ENCODE measurements at regions not wholly inside any gene's neighbourhood (a gene's known extent, or its start where the extent isn't known, plus 50 kb on each side); places are given as distances from the start of the nearest gene placed in this dataset.
"Not testable (repeated sequence)": the region's sequence is repeated elsewhere in the genome, so short reads cannot be mapped to it uniquely, and the experiment has no call there.

- intact Hi-C loops (cut with DNase I; ENCODE audit: low total_unique reads), result no loop called here
- 55% methylated on average over 6 of the region's 6 CpGs; no CpG with 5 or more reads in 1 of the 2 donors for WGBS, 2 donors (ENCODE audit: low coverage in 1 of 2)
- in situ Hi-C loops (cut with MboI; ENCODE audit: low pct_ligation_motif_present in 1 of 4, low pct_unique_long_range_greater_than_20kb in 1 of 4, low sequenced_read_pairs in 3 of 4), result no loop called here
- Histone ChIP-seq H3K27ac (no peak overlapping the region), H3K4me3 (no peak overlapping the region), H3K36me3 (no peaks in the 10 kb centered on the region), H3K4me1 (peaks cover 0 to 5% (median 3%) of the 10 kb centered on the region in 4 donors), H3K27me3 (no peaks in the 10 kb centered on the region), H3K9me3 (no peaks in the 10 kb centered on the region)
- peak; percentile 74 for DNase-seq
- TF ChIP-seq EP300 (IDR thresholded peaks at IDR 0.05; ENCODE audit: low read depth) (no peak), POLR2AphosphoS5 (IDR thresholded peaks at IDR 0.05) (no peak), POLR2A (IDR thresholded peaks at IDR 0.05) (no peak), CTCF (IDR thresholded peaks at IDR 0.05) (no peak)
Measured at GRCh38 chrX:9374555-9374954, 90.3 kb upstream of the TBL1X start.

GRCh38 chrX:9376111-9376510, 88.7 kb upstream of the TBL1X start:
- H3K9me3 ChIP-seq, result no peaks in the 10 kb centered on the region
- H3K4me3 ChIP-seq, result no peak overlapping the region
- WGBS, 2 donors (ENCODE audit: low coverage in 1 of 2), result 90 to 100% methylated on average over 2 to 4 of the region's 4 CpGs
- no peak overlapping the region for H3K27ac ChIP-seq
- DNase-seq, result no peak
- intact Hi-C loops (cut with DNase I; ENCODE audit: low total_unique reads) (no loop called here), in situ Hi-C loops (cut with MboI; ENCODE audit: low pct_ligation_motif_present in 1 of 4, low pct_unique_long_range_greater_than_20kb in 1 of 4, low sequenced_read_pairs in 3 of 4) (no loop called here)
- peaks cover 0 to 7% (median 5%) of the 10 kb centered on the region in 4 donors for H3K4me1 ChIP-seq
- H3K27me3 ChIP-seq, result no peaks in the 10 kb centered on the region
- no peaks in the 10 kb centered on the region for H3K36me3 ChIP-seq
- TF ChIP-seq EP300 (IDR thresholded peaks at IDR 0.05; ENCODE audit: low read depth) (no peak), POLR2A (IDR thresholded peaks at IDR 0.05) (no peak), POLR2AphosphoS5 (IDR thresholded peaks at IDR 0.05) (no peak), CTCF (IDR thresholded peaks at IDR 0.05) (no peak)

GRCh38 chrX:9377216-9377615, 87.6 kb upstream of the TBL1X start:
- H3K4me3 ChIP-seq; H3K4me1 ChIP-seq; DNase-seq; H3K36me3 ChIP-seq; intact Hi-C loops (cut with DNase I; ENCODE audit: low total_unique reads); H3K27ac ChIP-seq; in situ Hi-C loops (cut with MboI; ENCODE audit: low pct_ligation_motif_present in 1 of 4, low pct_unique_long_range_greater_than_20kb in 1 of 4, low sequenced_read_pairs in 3 of 4); H3K9me3 ChIP-seq; H3K27me3 ChIP-seq: not testable (repeated sequence)
- 84% methylated on average over 3 of the region's 3 CpGs; no CpG with 5 or more reads in 1 of the 2 donors for WGBS, 2 donors (ENCODE audit: low coverage in 1 of 2)

- no peak overlapping the region for H3K4me3 ChIP-seq
- H3K27ac ChIP-seq, result peak overlapping the region in 3 of 4 donors; percentile 16 to 51 (median 35)
- H3K27me3 ChIP-seq, result no peaks in the 10 kb centered on the region
- intact Hi-C loops (cut with DNase I; ENCODE audit: low total_unique reads), result no loop called here
- in situ Hi-C loops (cut with MboI; ENCODE audit: low pct_ligation_motif_present in 1 of 4, low pct_unique_long_range_greater_than_20kb in 1 of 4, low sequenced_read_pairs in 3 of 4), result no loop called here
- WGBS, 2 donors (ENCODE audit: low coverage in 1 of 2), result 63 to 69% methylated on average over 2 to 7 of the region's 7 CpGs
- H3K9me3 ChIP-seq, result no peaks in the 10 kb centered on the region
- H3K36me3 ChIP-seq, result no peaks in the 10 kb centered on the region
- peaks cover 0 to 7% (median 5%) of the 10 kb centered on the region in 4 donors for H3K4me1 ChIP-seq
- TF ChIP-seq CTCF (IDR thresholded peaks at IDR 0.05), result no peak
- no peak for TF ChIP-seq POLR2A (IDR thresholded peaks at IDR 0.05)
- no peak for TF ChIP-seq EP300 (IDR thresholded peaks at IDR 0.05; ENCODE audit: low read depth)
- TF ChIP-seq POLR2AphosphoS5 (IDR thresholded peaks at IDR 0.05), result no peak
- DNase-seq, result peak; percentile 14
Measured at GRCh38 chrX:9378980-9379696, 85.7 kb upstream of the TBL1X start.
